ENCODE measurements at regions not wholly inside any gene's neighbourhood (a gene's known extent, or its start where the extent isn't known, plus 50 kb on each side); places are given as distances from the start of the nearest gene placed in this dataset.

- no peak for ATAC-seq (ENCODE audit: poor library complexity)
- DNase-seq, result no peak
- intact Hi-C loops (cut with DNase I), result no loop called here
These were observed 83.9 kb upstream of the RAB6C start for GRCh38 chr2:129895526-129896082.

- intact Hi-C loops (cut with DNase I), result no loop called here
- no peak for DNase-seq
These were observed 83.0 kb upstream of the RAB6C start for GRCh38 chr2:129896226-129897100.

GRCh38 chr2:129901754-129902415, 77.6 kb upstream of the RAB6C start:
- ATAC-seq (ENCODE audit: poor library complexity) (no peak), DNase-seq (no peak)
- intact Hi-C loops (cut with DNase I), result no loop called here

More at GRCh38 chr2:129896226-129897100, 83.0 kb upstream of the RAB6C start:
- no peak for ATAC-seq (ENCODE audit: poor library complexity)

GRCh38 chr2:129902731-129903585, 76.5 kb upstream of the RAB6C start:
- DNase-seq, result no peak
- ATAC-seq (ENCODE audit: poor library complexity), result no peak
- intact Hi-C loops (cut with DNase I), result no loop called here

GRCh38 chr2:129903586-129904425, 75.7 kb upstream of the RAB6C start:
- intact Hi-C loops (cut with DNase I), result no loop called here
- DNase-seq (no peak), ATAC-seq (ENCODE audit: poor library complexity) (no peak)

- intact Hi-C loops (cut with DNase I), result no loop called here
- DNase-seq (no peak), ATAC-seq (ENCODE audit: poor library complexity) (no peak)
These were observed 74.7 kb upstream of the RAB6C start for GRCh38 chr2:129904532-129905446.

GRCh38 chr2:129905664-129906081, 73.8 kb upstream of the RAB6C start:
- DNase-seq (no peak), ATAC-seq (ENCODE audit: poor library complexity) (no peak)
- intact Hi-C loops (cut with DNase I), result no loop called here

GRCh38 chr2:129906139-129906860, 73.2 kb upstream of the RAB6C start:
- DNase-seq, result no peak
- peak; percentile 59 for ATAC-seq (ENCODE audit: poor library complexity)
- intact Hi-C loops (cut with DNase I), result no loop called here

- intact Hi-C loops (cut with DNase I), result no loop called here
These were observed 72.6 kb upstream of the RAB6C start for GRCh38 chr2:129906861-129907235.

GRCh38 chr2:129907256-129907998, 72.0 kb upstream of the RAB6C start:
- no peak for ATAC-seq (ENCODE audit: poor library complexity)
- intact Hi-C loops (cut with DNase I), result no loop called here
- DNase-seq, result no peak

More at GRCh38 chr2:129906861-129907235, 72.6 kb upstream of the RAB6C start:
- no peak for DNase-seq
- ATAC-seq (ENCODE audit: poor library complexity), result no peak

- ATAC-seq (ENCODE audit: poor library complexity), result no peak
These were observed 70.6 kb upstream of the RAB6C start for GRCh38 chr2:129908721-129909373.

GRCh38 chr2:129909651-129910418, 69.6 kb upstream of the RAB6C start:
- DNase-seq, result no peak
- ATAC-seq (ENCODE audit: poor library complexity), result no peak
- intact Hi-C loops (cut with DNase I), result no loop called here

More at GRCh38 chr2:129908721-129909373, 70.6 kb upstream of the RAB6C start:
- intact Hi-C loops (cut with DNase I), result no loop called here
- no peak for DNase-seq

- intact Hi-C loops (cut with DNase I), result no loop called here
- ATAC-seq (ENCODE audit: poor library complexity) (no peak), DNase-seq (no peak)
These were observed 68.8 kb upstream of the RAB6C start for GRCh38 chr2:129910446-129911362.
